Heart right ventricle (tissue), 16 donors: ENCODE measurements at regions not wholly inside any gene's neighbourhood (a gene's known extent, or its start where the extent isn't known, plus 50 kb on each side); places are given as distances from the start of the nearest gene placed in this dataset.

Experiments
- ATAC-seq, 8 donors: fragments of 200-7000 bp; cut with Tn5 transposase; one replicate each; pipeline ENCODE4 v1.9.1; 2020; ENCODE audit warnings: mild to moderate bottlenecking in 8 of 8, moderate library complexity in 8 of 8, moderate number of reproducible peaks in 1 of 8
- DNase-seq, 2 donors: peaks; one replicate each; pipeline ENCODE4 v3.0.0-alpha.2; 2020
- H3K27ac ChIP-seq, 10 donors: fragments of 200-600 bp; sonication (generic) in 2 of 10; one replicate each; pipeline versions ENCODE4 v1.5.0 to v1.8.0; 2020 to 2022; ENCODE audit warnings: mild to moderate bottlenecking in 3 of 10
- H3K27me3 ChIP-seq, 7 donors: fragments of 200-600 bp; one replicate each; pipeline ENCODE4 v1.8.0; 2021 to 2022; ENCODE audit warnings: mild to moderate bottlenecking in 2 of 7
- H3K36me3 ChIP-seq, 9 donors: fragments of 200-600 bp; sonication (generic) in 1 of 9; one replicate each; pipeline versions ENCODE4 v1.5.0 to v1.8.0; 2020 to 2022; ENCODE audit warnings: mild to moderate bottlenecking in 2 of 9
- H3K4me1 ChIP-seq, 9 donors: fragments of 200-600 bp; sonication (generic) in 1 of 9; one replicate each; pipeline versions ENCODE4 v1.5.0 to v1.8.0; 2020 to 2022; ENCODE audit warnings: mild to moderate bottlenecking in 4 of 9
- H3K4me3 ChIP-seq, 10 donors: fragments of 200-600 bp; sonication (generic) in 2 of 10; one replicate each; pipeline versions ENCODE4 v1.5.0 to v1.8.0; 2020 to 2022; ENCODE audit warnings: mild to moderate bottlenecking in 7 of 10, moderate library complexity in 2 of 10
- H3K9me3 ChIP-seq, 11 donors: fragments of 200-600 bp in 10 of 11; sonication (generic) in 2 of 11; one replicate each; pipeline versions ENCODE4 v1.5.0 to v1.8.0; 2013 to 2022; ENCODE audit warnings: mild to moderate bottlenecking in 2 of 11, control low read depth in 1 of 11, moderate library complexity in 1 of 11
- WGBS, 2 donors: extraction: QIAGEN DNeasy Blood & Tissue Kit; methylation state at CpG; one replicate each; pipeline ENCODE4 v1.1.7; 2013; ENCODE audit warnings: inconsistent platforms in 1 of 2; 5-methylcytosine and 5-hydroxymethylcytosine counted together
- intact Hi-C, 10 donors: fragments of 100-400 bp; cut with DNase I; formaldehyde crosslinking; loops; one replicate each; pipeline versions ENCODE4 v1.11.1 to v1.14.2; 2022
- TF ChIP-seq, protein P1 (sequence below), 9 donors: fragments of 200-600 bp; sonication (generic) in 2 of 9; IDR thresholded peaks; one replicate each; pipeline versions ENCODE4 v1.5.0 to v1.8.0; 2021 to 2022; ENCODE audit warnings: antibody characterized with exemption in 9 of 9, mild to moderate bottlenecking in 5 of 9, moderate library complexity in 1 of 9
- donor health status: Arrhythmogenic right ventricular cardiomyopathy.
- donor health status: ischemic (EF 13 %, LVEDD 7.1; RV severe dilation, severe dysfunction).
- donor health status: healthy with polysubstance abuse.
- donor health status: DM: no; HTN: yes; CAD: no.
- donor health status: DM: no; HTN: no; CAD: no.
- donor health status: ischemic (EF 25% LVEDD 6.9; RV normal size, moderate dysfunction).
- donor health status: ischemic (EF 25% LVEDD 5.7; RV mildly dilated, moderate dysfunction).
- donor health status: healthy.
- donor health status: DM: yes; HTN: yes; CAD: no.
- donor health status: Ischemic cardiomyopathy.
- donor health status: ischemic (EF 35%, LVEDD 5.7; RV mildly dilated, moderate dysfunction).
- donor health status: nonischemic (EF 11% LVEDD 7.7; RV severe dilation, severe dysfunction).
- donor health status: DM: yes; HTN: yes; CAD: no.
- donor health status: PGD.
- donor health status: ischemic (EF 29% LVEDD 5.4; RV normal size, mild dysfunction).
- donor health status: nonischemic (EF 23%, LVEDD 6.1; RV moderate dilation, normal function).

DNA sequence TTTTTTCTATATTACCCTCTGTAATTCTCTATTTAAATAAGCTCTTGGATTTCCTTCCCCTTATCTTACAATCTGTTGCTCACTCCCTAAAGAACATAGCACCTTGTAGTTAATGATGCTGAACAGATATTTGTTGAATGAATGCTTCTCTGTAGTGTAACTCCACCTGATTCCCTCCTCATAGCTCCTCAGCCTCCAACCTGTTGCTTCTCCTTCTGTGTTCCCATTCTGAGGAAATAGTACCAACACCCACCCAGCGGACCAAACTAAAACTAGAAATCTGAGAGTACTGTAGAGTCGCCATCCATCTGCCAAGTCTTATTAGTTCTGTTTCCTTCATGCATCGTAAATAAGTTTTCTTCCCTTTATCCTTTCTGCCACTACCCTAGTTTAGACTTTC, 55.5 kb upstream of the GNB4 start:
- H3K4me1 ChIP-seq: peaks cover 0 to 12% (median 0%) of the 10 kb centered on the region in 9 donors
- H3K4me3 ChIP-seq: no peak overlapping the region
- intact Hi-C loops: no loop called here
- TF ChIP-seq, protein P1, sequence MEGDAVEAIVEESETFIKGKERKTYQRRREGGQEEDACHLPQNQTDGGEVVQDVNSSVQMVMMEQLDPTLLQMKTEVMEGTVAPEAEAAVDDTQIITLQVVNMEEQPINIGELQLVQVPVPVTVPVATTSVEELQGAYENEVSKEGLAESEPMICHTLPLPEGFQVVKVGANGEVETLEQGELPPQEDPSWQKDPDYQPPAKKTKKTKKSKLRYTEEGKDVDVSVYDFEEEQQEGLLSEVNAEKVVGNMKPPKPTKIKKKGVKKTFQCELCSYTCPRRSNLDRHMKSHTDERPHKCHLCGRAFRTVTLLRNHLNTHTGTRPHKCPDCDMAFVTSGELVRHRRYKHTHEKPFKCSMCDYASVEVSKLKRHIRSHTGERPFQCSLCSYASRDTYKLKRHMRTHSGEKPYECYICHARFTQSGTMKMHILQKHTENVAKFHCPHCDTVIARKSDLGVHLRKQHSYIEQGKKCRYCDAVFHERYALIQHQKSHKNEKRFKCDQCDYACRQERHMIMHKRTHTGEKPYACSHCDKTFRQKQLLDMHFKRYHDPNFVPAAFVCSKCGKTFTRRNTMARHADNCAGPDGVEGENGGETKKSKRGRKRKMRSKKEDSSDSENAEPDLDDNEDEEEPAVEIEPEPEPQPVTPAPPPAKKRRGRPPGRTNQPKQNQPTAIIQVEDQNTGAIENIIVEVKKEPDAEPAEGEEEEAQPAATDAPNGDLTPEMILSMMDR (IDR thresholded peaks at IDR 0.05): no peak
- H3K27me3 ChIP-seq: peaks cover 0 to 4% (median 0%) of the 10 kb centered on the region in 7 donors
- DNase-seq (no peak), ATAC-seq (no peak)
- H3K9me3 ChIP-seq: peaks cover 0 to 2% (median 0%) of the 10 kb centered on the region in 11 donors
- H3K27ac ChIP-seq: no peak overlapping the region
- WGBS, 2 donors: 87 to 92% methylated on average over 3 of the region's 3 CpGs
- no peaks in the 10 kb centered on the region for H3K36me3 ChIP-seq

DNA sequence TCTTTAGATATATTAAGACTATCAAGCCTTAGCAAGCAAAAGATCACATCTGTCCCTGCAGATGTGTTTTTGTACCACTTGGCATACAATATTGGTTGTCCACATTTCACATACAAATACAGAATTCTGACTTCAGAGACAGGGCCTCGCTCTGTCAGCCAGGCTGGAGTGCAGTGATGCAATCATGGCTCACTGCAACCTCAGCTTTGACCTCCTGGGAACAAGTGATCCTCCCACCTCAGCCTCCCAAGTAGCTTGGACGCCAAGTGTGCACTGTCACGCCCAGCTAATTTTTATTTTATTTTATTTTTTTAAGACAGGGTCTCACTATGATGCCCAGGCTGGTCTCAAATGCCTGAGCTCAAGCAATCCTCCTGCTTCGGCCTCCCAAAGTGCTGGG, 53.0 kb upstream of the ACTL6A start:
- DNase-seq: no peak
- Histone ChIP-seq H3K4me3 (no peak overlapping the region), H3K27ac (no peak overlapping the region), H3K4me1 (peaks cover 0 to 20% (median 0%) of the 10 kb centered on the region in 9 donors), H3K9me3 (peaks cover 0 to 6% (median 0%) of the 10 kb centered on the region in 11 donors), H3K27me3 (peaks cover 0 to 4% (median 0%) of the 10 kb centered on the region in 7 donors), H3K36me3 (no peaks in the 10 kb centered on the region)
- no peak for ATAC-seq
- TF ChIP-seq, protein P1 (IDR thresholded peaks at IDR 0.05): no peak
- WGBS, 2 donors: 94 to 96% methylated on average over 4 of the region's 4 CpGs
- intact Hi-C loops: loop anchor here in 1 of 10 donors (10.0 kb wide), 1 partner anchor 55 kb away; the partner anchor contains the start of gene GNB4

DNA sequence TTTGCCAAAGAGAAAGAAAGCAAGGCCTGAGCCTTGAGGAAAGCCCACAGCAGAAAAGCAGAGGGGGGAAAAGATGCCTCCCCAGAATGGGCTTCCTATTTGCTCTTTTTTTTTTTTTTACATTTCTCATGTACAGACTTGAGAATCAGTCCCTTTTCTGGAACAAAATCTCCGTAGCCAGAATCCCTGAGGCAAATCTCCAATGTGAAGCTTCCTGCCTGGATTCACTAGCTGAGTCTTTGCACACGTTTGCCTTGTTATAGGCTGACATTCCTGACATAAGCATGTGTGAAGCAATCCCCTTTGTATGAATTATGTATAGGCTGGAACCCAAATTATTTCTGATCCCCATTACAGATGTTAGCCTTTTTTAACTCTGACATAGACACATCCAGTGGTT, 52.2 kb upstream of the ACTL6A start:
- Histone ChIP-seq H3K27ac (no peak overlapping the region), H3K36me3 (no peaks in the 10 kb centered on the region), H3K27me3 (peaks cover 0 to 4% (median 0%) of the 10 kb centered on the region in 7 donors), H3K9me3 (peaks cover 0 to 6% (median 0%) of the 10 kb centered on the region in 11 donors), H3K4me3 (no peak overlapping the region), H3K4me1 (peaks cover 0 to 20% (median 0%) of the 10 kb centered on the region in 9 donors)
- DNase-seq (no peak), ATAC-seq (no peak)
- TF ChIP-seq, protein P1 (IDR thresholded peaks at IDR 0.05): no peak
- WGBS, 2 donors: 51 to 59% methylated on average over 2 of the region's 2 CpGs
- intact Hi-C loops: loop anchor here in 1 of 10 donors (10.0 kb wide), 1 partner anchor 56 kb away; the partner anchor contains the start of gene GNB4

DNA sequence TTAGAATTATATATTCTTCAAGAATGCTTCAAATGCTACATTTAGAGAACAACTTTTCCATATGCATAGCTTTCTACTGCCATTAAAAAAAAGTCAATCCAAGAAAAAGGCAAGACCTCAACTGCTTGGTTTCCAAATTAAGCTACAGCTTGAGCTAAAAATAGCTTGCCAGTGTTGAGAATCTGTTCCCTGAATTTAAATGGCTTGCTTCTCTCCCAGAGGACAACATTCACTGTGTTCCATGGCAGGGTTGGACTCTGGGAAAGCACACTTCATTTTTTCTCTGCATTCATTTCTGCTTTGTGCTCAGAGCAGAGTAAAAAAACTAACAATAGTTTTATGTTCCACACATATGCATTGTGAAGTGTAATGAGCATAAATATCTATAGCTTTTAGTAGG, 50.3 kb upstream of the ACTL6A start:
- ATAC-seq: peak in 4 of 8 donors; percentile 39 to 70 (median 50)
- intact Hi-C loops: loop anchor here in 1 of 10 donors (10.0 kb wide), 1 partner anchor 58 kb away; the partner anchor contains the start of gene GNB4
- peaks cover 0 to under 1% (median 0%) of the 10 kb centered on the region in 7 donors for H3K27me3 ChIP-seq
- no peaks in the 10 kb centered on the region for H3K36me3 ChIP-seq
- no peak for DNase-seq
- peaks cover 0 to 6% (median 0%) of the 10 kb centered on the region in 11 donors for H3K9me3 ChIP-seq
- H3K4me1 ChIP-seq: peaks cover 0 to 20% (median 0%) of the 10 kb centered on the region in 9 donors
- no peak overlapping the region for H3K27ac ChIP-seq
- TF ChIP-seq, protein P1 (IDR thresholded peaks at IDR 0.05): no peak
- no peak overlapping the region for H3K4me3 ChIP-seq
